ENCODE measurements at regions not wholly inside any gene's neighbourhood (a gene's known extent, or its start where the extent isn't known, plus 50 kb on each side); places are given as distances from the start of the nearest gene placed in this dataset.

- TF ChIP-seq, protein P1, sequence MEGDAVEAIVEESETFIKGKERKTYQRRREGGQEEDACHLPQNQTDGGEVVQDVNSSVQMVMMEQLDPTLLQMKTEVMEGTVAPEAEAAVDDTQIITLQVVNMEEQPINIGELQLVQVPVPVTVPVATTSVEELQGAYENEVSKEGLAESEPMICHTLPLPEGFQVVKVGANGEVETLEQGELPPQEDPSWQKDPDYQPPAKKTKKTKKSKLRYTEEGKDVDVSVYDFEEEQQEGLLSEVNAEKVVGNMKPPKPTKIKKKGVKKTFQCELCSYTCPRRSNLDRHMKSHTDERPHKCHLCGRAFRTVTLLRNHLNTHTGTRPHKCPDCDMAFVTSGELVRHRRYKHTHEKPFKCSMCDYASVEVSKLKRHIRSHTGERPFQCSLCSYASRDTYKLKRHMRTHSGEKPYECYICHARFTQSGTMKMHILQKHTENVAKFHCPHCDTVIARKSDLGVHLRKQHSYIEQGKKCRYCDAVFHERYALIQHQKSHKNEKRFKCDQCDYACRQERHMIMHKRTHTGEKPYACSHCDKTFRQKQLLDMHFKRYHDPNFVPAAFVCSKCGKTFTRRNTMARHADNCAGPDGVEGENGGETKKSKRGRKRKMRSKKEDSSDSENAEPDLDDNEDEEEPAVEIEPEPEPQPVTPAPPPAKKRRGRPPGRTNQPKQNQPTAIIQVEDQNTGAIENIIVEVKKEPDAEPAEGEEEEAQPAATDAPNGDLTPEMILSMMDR (IDR thresholded peaks at IDR 0.05; ENCODE audit: low read depth, low read length), result no peak
- no peak overlapping the region for H3K4me3 ChIP-seq (ENCODE audit: low read depth, low read length)
- DNase-seq (ENCODE audit: low read depth, low spot score), result no peak
- in situ Hi-C loops (cut with HindIII; ENCODE audit: low sequenced_read_pairs), result no loop called here
Observed at GRCh38 chr2:51760441-51760840, 728.5 kb upstream of the NRXN1 start.

GRCh38 chr2:51758081-51758480, 726.1 kb upstream of the NRXN1 start:
- no peak for DNase-seq (ENCODE audit: low read depth, low spot score)
- TF ChIP-seq, protein P1 (IDR thresholded peaks at IDR 0.05; ENCODE audit: low read depth, low read length), result no peak
- no peak overlapping the region for H3K4me3 ChIP-seq (ENCODE audit: low read depth, low read length)
- in situ Hi-C loops (cut with HindIII; ENCODE audit: low sequenced_read_pairs), result no loop called here

GRCh38 chr2:51734115-51734514, 702.2 kb upstream of the NRXN1 start:
- TF ChIP-seq, protein P1 (IDR thresholded peaks at IDR 0.05; ENCODE audit: low read depth, low read length), result no peak
- DNase-seq (ENCODE audit: low read depth, low spot score), result peak; percentile 17
- in situ Hi-C loops (cut with HindIII; ENCODE audit: low sequenced_read_pairs), result no loop called here
- H3K4me3 ChIP-seq (ENCODE audit: low read depth, low read length), result no peak overlapping the region

DNA sequence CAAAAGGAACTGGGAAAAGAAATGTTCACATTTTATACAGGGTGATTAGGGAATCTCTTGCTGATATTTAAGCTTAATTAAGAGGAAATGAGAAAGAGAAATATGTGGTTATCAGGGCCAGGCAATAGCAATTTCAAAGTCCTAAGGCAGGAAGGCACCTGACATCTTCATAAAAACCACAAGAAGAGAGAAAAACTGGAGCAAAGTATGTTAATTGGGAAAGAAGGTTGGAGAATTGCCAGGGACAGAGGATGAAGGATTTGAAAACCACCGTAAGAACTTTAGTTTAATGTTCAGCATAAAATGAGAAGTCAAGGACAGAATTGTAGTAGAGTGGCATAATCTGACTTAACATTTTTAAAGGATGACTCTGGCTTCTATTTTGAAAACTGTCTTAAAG, 691.8 kb upstream of the NRXN1 start:
- in situ Hi-C loops (cut with HindIII; ENCODE audit: low sequenced_read_pairs), result no loop called here
- TF ChIP-seq, protein P1 (IDR thresholded peaks at IDR 0.05; ENCODE audit: low read depth, low read length), result no peak
- peak; percentile 46 for DNase-seq (ENCODE audit: low read depth, low spot score)
- H3K4me3 ChIP-seq (ENCODE audit: low read depth, low read length), result no peak overlapping the region

DNA sequence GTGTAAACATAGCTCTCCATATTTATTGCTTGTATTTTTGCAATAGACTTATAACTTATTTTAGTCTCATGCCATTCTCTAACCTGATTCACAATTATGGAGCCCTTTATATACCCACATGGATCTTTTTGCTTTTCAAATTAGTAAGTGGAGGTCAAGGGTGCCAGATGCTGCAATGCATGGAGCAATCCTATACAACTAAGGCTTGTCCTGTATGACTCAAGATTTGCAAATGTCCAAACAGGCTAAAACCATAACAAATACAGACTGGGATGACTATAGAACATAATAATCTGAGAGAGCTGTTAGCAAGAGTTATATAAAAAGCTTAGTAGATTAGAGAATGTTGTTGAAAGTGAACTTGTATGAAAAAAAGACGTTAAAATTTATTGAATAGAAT, 690.4 kb upstream of the NRXN1 start:
- H3K4me3 ChIP-seq (ENCODE audit: low read depth, low read length), result no peak overlapping the region
- in situ Hi-C loops (cut with HindIII; ENCODE audit: low sequenced_read_pairs), result no loop called here
- peak; percentile 70 for DNase-seq (ENCODE audit: low read depth, low spot score)
- TF ChIP-seq, protein P1 (IDR thresholded peaks at IDR 0.05; ENCODE audit: low read depth, low read length), result no peak

DNA sequence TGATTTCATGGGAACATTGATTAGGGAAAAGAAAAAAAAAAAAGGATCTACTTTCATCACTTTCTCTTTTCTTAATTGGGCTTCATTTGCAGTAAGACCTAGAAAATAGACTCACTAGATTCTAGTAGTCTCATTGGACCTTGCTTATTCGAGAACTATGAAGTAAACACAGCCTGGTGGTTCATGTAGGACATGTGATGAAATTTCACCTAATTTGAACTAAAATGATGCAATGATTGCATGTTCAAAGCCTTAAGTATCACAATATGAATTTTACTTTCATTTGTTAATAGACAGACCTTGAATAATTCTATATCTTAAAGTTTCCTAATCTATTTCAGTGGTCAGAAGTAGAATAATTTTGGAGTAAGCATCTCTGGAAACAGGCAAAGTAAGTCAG, 688.9 kb upstream of the NRXN1 start:
- DNase-seq (ENCODE audit: low read depth, low spot score), result no peak
- in situ Hi-C loops (cut with HindIII; ENCODE audit: low sequenced_read_pairs), result no loop called here
- TF ChIP-seq, protein P1 (IDR thresholded peaks at IDR 0.05; ENCODE audit: low read depth, low read length), result no peak
- H3K4me3 ChIP-seq (ENCODE audit: low read depth, low read length), result no peak overlapping the region

- TF ChIP-seq, protein P1 (IDR thresholded peaks at IDR 0.05; ENCODE audit: low read depth, low read length), result no peak
- H3K4me3 ChIP-seq (ENCODE audit: low read depth, low read length), result no peak overlapping the region
- in situ Hi-C loops (cut with HindIII; ENCODE audit: low sequenced_read_pairs), result no loop called here
- no peak for DNase-seq (ENCODE audit: low read depth, low spot score)
Observed at GRCh38 chr2:51718881-51719280, 686.9 kb upstream of the NRXN1 start.
